Endothelial cell of umbilical vein (primary cell): ENCODE measurements at regions not wholly inside any gene's neighbourhood (a gene's known extent, or its start where the extent isn't known, plus 50 kb on each side); places are given as distances from the start of the nearest gene placed in this dataset.

Experiments
- BruUV-seq: library from RNA; stranded (reverse); fragments of 400-500 nt; replicated peaks from 2 replicates; lab custom pipeline; 2021; lab: Mats Ljungman, UMichigan
- CTCF ChIA-PET: fragments of 300-600, 350-600 bp; sonication (Branson Sonifier 250); formaldehyde crosslinking; loops from one replicate; lab custom pipeline; 2021; ENCODE audit warnings: antibody characterized with exemption, inconsistent platforms; lab: Charles Lee
- POLR2A ChIA-PET: fragments of 300-600, 350-600 bp; sonication (Branson Sonifier 250); formaldehyde crosslinking; loops from one replicate; lab custom pipeline; 2021; ENCODE audit warnings: antibody characterized with exemption, inconsistent platforms; lab: Charles Lee
- DNase-seq: peaks from one replicate; pipeline ENCODE4 v3.0.0-alpha.2; 2011; ENCODE audit warnings: low read depth, low spot score
- FAIRE-seq: peaks from 2 replicates; lab custom pipeline; 2011; peaks lifted over from hg19 to GRCh38; lab: Jason Lieb, UNC
- H2AFZ ChIP-seq: 2 replicates; pipeline ENCODE4 v1.6.0; 2012; ENCODE audit warnings: low read depth, low read length, control low read depth, inconsistent platforms
- H3K27ac ChIP-seq: 2 replicates; pipeline ENCODE4 v1.5.1; 2011; ENCODE audit warnings: low read depth, mild to moderate bottlenecking, control low read depth, low read length, moderate library complexity; ENCODE audit not compliant: insufficient read depth
- H3K27me3 ChIP-seq, 2 experiments: 2 replicates each; pipeline versions ENCODE4 v1.6.0 to v1.6.1; 2011; ENCODE audit warnings: low read length in 2 of 2, mixed read lengths in 1 of 2; ENCODE audit not compliant: control insufficient read depth in 2 of 2, insufficient read depth in 2 of 2
- H3K36me3 ChIP-seq, 2 experiments: 2 replicates in 1 of 2; 3 replicates in 1 of 2; pipeline ENCODE4 v1.5.1; 2011; ENCODE audit warnings: low read length in 2 of 2, mild to moderate bottlenecking in 1 of 2, moderate library complexity in 1 of 2; ENCODE audit not compliant: control insufficient read depth in 2 of 2, insufficient read depth in 2 of 2; ENCODE audit errors: extremely low read depth in 1 of 2
- H3K4me1 ChIP-seq: 3 replicates; pipeline ENCODE4 v1.5.1; 2011; ENCODE audit warnings: mild to moderate bottlenecking, low read length; ENCODE audit not compliant: control insufficient read depth, insufficient read depth; ENCODE audit errors: extremely low read depth
- H3K4me2 ChIP-seq: 2 replicates; pipeline ENCODE4 v1.6.1; 2011; ENCODE audit warnings: low read length, control low read depth, mixed read lengths; ENCODE audit not compliant: insufficient read depth
- H3K4me3 ChIP-seq, 3 experiments: fragments of 200-600 bp in 1 of 3; sonication (generic), shearing (Covaris generic) in 1 of 3; replicated peaks in 1 of 3; 2 replicates each; pipeline ENCODE4 v1.5.1; 2011 to 2016; ENCODE audit warnings: control low read depth in 3 of 3, low read length in 3 of 3, mild to moderate bottlenecking in 2 of 3, inconsistent platforms in 1 of 3, low read depth in 1 of 3, moderate library complexity in 1 of 3; ENCODE audit not compliant: insufficient read depth in 1 of 3
- H3K79me2 ChIP-seq: 2 replicates; pipeline ENCODE4 v1.6.0; 2012; ENCODE audit warnings: low read length, inconsistent platforms; ENCODE audit not compliant: control insufficient read depth, insufficient read depth
- H3K9ac ChIP-seq: replicated peaks from 2 replicates; pipeline ENCODE3; 2011; ENCODE audit warnings: low read length, control low read depth; ENCODE audit not compliant: insufficient read depth; ENCODE audit errors: extremely low read depth
- H3K9me1 ChIP-seq: replicated peaks from 3 replicates; pipeline ENCODE4 v1.6.0; 2011; ENCODE audit warnings: mild to moderate bottlenecking, low read length; ENCODE audit not compliant: control insufficient read depth, insufficient read depth; ENCODE audit errors: extremely low read depth
- H3K9me3 ChIP-seq: replicated peaks from 2 replicates; pipeline ENCODE4 v1.5.1; 2012; ENCODE audit warnings: low read length, inconsistent platforms; ENCODE audit not compliant: control insufficient read depth, insufficient read depth
- H4K20me1 ChIP-seq: replicated peaks from 2 replicates; pipeline ENCODE3; 2011; ENCODE audit warnings: mild to moderate bottlenecking, low read length; ENCODE audit not compliant: control insufficient read depth, insufficient read depth; ENCODE audit errors: extremely low read depth
- CTCF ChIP-seq, 2 donors: IDR thresholded peaks; 1 replicate in 1 of 2; 2 replicates in 1 of 2; pipeline ENCODE4 v1.5.1; 2011; ENCODE audit warnings: low read length in 2 of 2, mild to moderate bottlenecking in 2 of 2, moderate library complexity in 2 of 2, control low read depth in 1 of 2, inconsistent platforms in 1 of 2, low read depth in 1 of 2; ENCODE audit not compliant: insufficient read depth in 1 of 2; ENCODE audit errors: extremely low read depth in 1 of 2
- EZH2 ChIP-seq: IDR thresholded peaks from 2 replicates; pipeline ENCODE4 v1.6.1; 2012; ENCODE audit warnings: borderline replicate concordance, low read depth, mild to moderate bottlenecking, moderate library complexity, low read length, inconsistent platforms; ENCODE audit not compliant: severe bottlenecking
- FOS ChIP-seq: IDR thresholded peaks from 2 replicates; pipeline ENCODE4 v1.6.1; 2011; ENCODE audit warnings: mild to moderate bottlenecking, low read length, moderate library complexity, borderline replicate concordance; ENCODE audit not compliant: insufficient read depth
- GATA2 ChIP-seq: IDR thresholded peaks from 2 replicates; pipeline ENCODE4 v1.7.0; 2011; ENCODE audit warnings: low read depth, mild to moderate bottlenecking, moderate library complexity, mixed read lengths, low read length; ENCODE audit not compliant: insufficient read length, insufficient read depth
- JUN ChIP-seq: IDR thresholded peaks from 2 replicates; pipeline ENCODE4 v1.6.1; 2011; ENCODE audit warnings: borderline replicate concordance, low read depth; ENCODE audit not compliant: insufficient read length, insufficient read depth
- MYC ChIP-seq: IDR thresholded peaks from one replicate; pipeline ENCODE4 v1.6.1; 2011; ENCODE audit warnings: mild to moderate bottlenecking, low read depth, low read length
- POLR2A ChIP-seq: IDR thresholded peaks from 2 replicates; pipeline ENCODE4 v1.6.1; 2012; ENCODE audit warnings: low read depth, mild to moderate bottlenecking, control low read depth, low read length
- POLR2AphosphoS5 ChIP-seq: IDR thresholded peaks from 2 replicates; pipeline ENCODE4 v1.6.1; 2012; ENCODE audit warnings: low read depth, mild to moderate bottlenecking, control low read depth, low read length, moderate library complexity; ENCODE audit not compliant: insufficient read depth
- dilution Hi-C: fragments of 300-500 bp; cut with MboI; formaldehyde crosslinking; loops from one replicate; pipeline ENCODE4 v1.15.0; 2019; ENCODE audit warnings: low sequenced_read_pairs; ENCODE audit not compliant: extremely low pct_ligation_motif_present
- intact Hi-C: fragments of 100-400 bp; cut with micrococcal nuclease; formaldehyde crosslinking; loops from one replicate; pipeline ENCODE4 v1.10.0; 2022
- TF ChIP-seq, protein P1 (sequence below): IDR thresholded peaks from 2 replicates; pipeline ENCODE4 v1.6.1; 2011; ENCODE audit not compliant: insufficient read depth, insufficient read length

DNA sequence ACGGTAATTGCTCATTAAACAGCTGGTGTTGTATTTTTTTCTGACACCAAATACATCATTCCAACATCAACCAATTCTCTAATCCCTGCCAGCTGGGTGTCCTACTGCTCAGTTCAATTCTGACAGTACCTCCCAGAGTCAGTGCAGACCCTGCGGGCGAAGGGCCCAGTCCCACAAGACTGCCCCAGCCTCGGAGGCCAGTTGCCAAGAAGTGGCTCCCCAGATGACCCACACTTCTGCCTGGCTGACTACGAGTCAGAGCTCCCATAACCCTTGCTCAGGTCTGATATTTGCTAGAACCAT lies 147.2 kb downstream of the CTTN start:
- BruUV-seq: no TSS peak
- H3K27me3 ChIP-seq: no peaks in the 10 kb centered on the region
- no peaks in the 10 kb centered on the region for H3K9me3 ChIP-seq
- H3K79me2 ChIP-seq: no peaks in the 10 kb centered on the region
- H3K4me1 ChIP-seq: no peaks in the 10 kb centered on the region
- no peak overlapping the region for H3K4me3 ChIP-seq
- H3K9ac ChIP-seq: no peak overlapping the region
- ChIA-PET POLR2A (no interaction called here), CTCF (no interaction called here)
- no peaks in the 10 kb centered on the region for H4K20me1 ChIP-seq
- H2AFZ ChIP-seq: no peak overlapping the region
- DNase-seq (no peak), FAIRE-seq (no peak)
- dilution Hi-C loops: no loop called here
- H3K9me1 ChIP-seq: no peaks in the 10 kb centered on the region
- no peak overlapping the region for H3K4me2 ChIP-seq
- intact Hi-C loops: no loop called here
- no peak for TF ChIP-seq POLR2A
- TF ChIP-seq JUN: no peak
- TF ChIP-seq CTCF (IDR thresholded peaks at IDR 0.05; ENCODE audit: extremely low read depth in 1 of 2, insufficient read depth in 1 of 2, low read depth in 1 of 2, low read length in 2 of 2): no peak
- no peak for TF ChIP-seq GATA2
- no peak for TF ChIP-seq POLR2AphosphoS5
- TF ChIP-seq MYC: no peak
- no peak overlapping the region for H3K27ac ChIP-seq
- no peaks in the 10 kb centered on the region for H3K36me3 ChIP-seq

- dilution Hi-C loops (no loop called here), intact Hi-C loops (no loop called here)
- Histone ChIP-seq H3K4me3 (no peak overlapping the region), H4K20me1 (no peaks in the 10 kb centered on the region), H3K27me3 (no peaks in the 10 kb centered on the region), H3K79me2 (no peaks in the 10 kb centered on the region), H2AFZ (no peak overlapping the region), H3K9me3 (no peaks in the 10 kb centered on the region), H3K27ac (no peak overlapping the region), H3K9me1 (no peaks in the 10 kb centered on the region), H3K4me2 (no peak overlapping the region), H3K9ac (no peak overlapping the region), H3K36me3 (no peaks in the 10 kb centered on the region), H3K4me1 (no peaks in the 10 kb centered on the region)
- ChIA-PET CTCF (no interaction called here), POLR2A (no interaction called here)
- DNase-seq (no peak), FAIRE-seq (no peak)
- no peak for TF ChIP-seq POLR2AphosphoS5
- TF ChIP-seq CTCF (IDR thresholded peaks at IDR 0.05; ENCODE audit: extremely low read depth in 1 of 2, insufficient read depth in 1 of 2, low read depth in 1 of 2, low read length in 2 of 2): no peak
- no peak for TF ChIP-seq POLR2A
- no peak for TF ChIP-seq MYC
- TF ChIP-seq FOS: no peak
- TF ChIP-seq, protein P1, sequence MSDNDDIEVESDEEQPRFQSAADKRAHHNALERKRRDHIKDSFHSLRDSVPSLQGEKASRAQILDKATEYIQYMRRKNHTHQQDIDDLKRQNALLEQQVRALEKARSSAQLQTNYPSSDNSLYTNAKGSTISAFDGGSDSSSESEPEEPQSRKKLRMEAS: no peak
- no peak for TF ChIP-seq JUN
- TF ChIP-seq EZH2: no peak
- no peak for TF ChIP-seq GATA2
- BruUV-seq: no TSS peak
These were observed 148.0 kb downstream of the CTTN start for GRCh38 chr11:70546191-70546940.
